Tibial artery (tissue), 4 donors: ENCODE measurements at regions not wholly inside any gene's neighbourhood (a gene's known extent, or its start where the extent isn't known, plus 50 kb on each side); places are given as distances from the start of the nearest gene placed in this dataset.
"Not testable (repeated sequence)": the region's sequence is repeated elsewhere in the genome, so short reads cannot be mapped to it uniquely, and the experiment has no call there.

Experiments used
- DNase-seq, 2 donors: peaks; one replicate each; pipeline ENCODE4 v3.0.0-alpha.2; 2019
- H3K27ac ChIP-seq, 2 donors: fragments of 200-600 bp; sonication (generic) in 1 of 2; 1 replicate in 1 of 2; 2 replicates in 1 of 2; pipeline ENCODE4 v1.5.1; 2018 to 2019; ENCODE audit warnings: mild to moderate bottlenecking in 1 of 2
- H3K27me3 ChIP-seq, 2 donors: fragments of 200-600 bp; sonication (generic) in 1 of 2; one replicate each; pipeline versions ENCODE4 v1.5.1 to v1.6.0; 2016 to 2019
- H3K36me3 ChIP-seq, 3 donors: fragments of 200-600 bp; sonication (generic) in 2 of 3; one replicate each; pipeline ENCODE4 v1.5.1; 2016 to 2019; ENCODE audit warnings: mild to moderate bottlenecking in 2 of 3
- H3K4me1 ChIP-seq, 4 donors: fragments of 200-600 bp; sonication (generic) in 2 of 4; 1 replicate in 3 of 4; 2 replicates in 1 of 4; pipeline ENCODE4 v1.5.1; 2016 to 2019
- H3K4me3 ChIP-seq, 2 donors: fragments of 200-600 bp; sonication (generic) in 1 of 2; 1 replicate in 1 of 2; 2 replicates in 1 of 2; pipeline ENCODE4 v1.5.1; 2018 to 2019; ENCODE audit warnings: mild to moderate bottlenecking in 2 of 2
- H3K9me3 ChIP-seq, 3 donors: fragments of 200-600 bp; sonication (generic) in 1 of 3; one replicate each; pipeline ENCODE4 v1.5.1; 2016 to 2019
- CTCF ChIP-seq, 2 experiments: fragments of 200-600 bp in 1 of 2; fragments of 450-650 bp in 1 of 2; IDR thresholded peaks; one replicate each; pipeline ENCODE4 v1.5.1; 2017 to 2019; ENCODE audit warnings: antibody characterized with exemption in 2 of 2, mild to moderate bottlenecking in 1 of 2, moderate library complexity in 1 of 2
- intact Hi-C: fragments of 100-400 bp; cut with DNase I; formaldehyde crosslinking; loops from one replicate; pipeline ENCODE4 v1.15.0; 2023; ENCODE audit warnings: low total_unique reads

DNA sequence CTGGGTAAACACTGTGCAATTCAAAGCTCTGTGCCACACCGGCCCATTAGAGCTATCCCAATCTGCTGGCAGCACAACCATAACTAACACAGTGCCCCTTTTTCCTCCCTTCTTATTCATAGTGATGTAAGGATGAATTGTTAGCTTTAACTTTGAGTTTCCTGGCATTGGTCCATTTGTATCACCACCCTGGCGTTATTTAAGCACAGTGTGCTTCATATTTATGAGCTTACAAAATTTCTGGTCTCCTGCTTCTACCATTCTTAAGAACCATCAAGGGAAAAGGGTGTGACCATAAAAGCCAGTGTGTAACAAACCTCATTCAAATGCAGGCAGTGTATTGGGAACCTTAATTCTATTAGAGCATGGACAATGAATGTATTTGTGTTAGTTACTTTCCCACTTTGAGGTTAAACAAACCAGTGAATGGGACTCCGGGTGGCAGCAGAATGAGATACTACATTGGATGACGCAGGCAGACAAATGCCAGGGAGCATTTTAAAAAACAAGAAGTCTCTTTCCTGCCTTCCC is 222.6 kb downstream of the TMEM161B start:
- Histone ChIP-seq H3K27me3 (no peaks in the 10 kb centered on the region), H3K4me3 (no peak overlapping the region), H3K36me3 (no peaks in the 10 kb centered on the region), H3K4me1 (no peaks in the 10 kb centered on the region), H3K9me3 (no peaks in the 10 kb centered on the region), H3K27ac (no peak overlapping the region)
- intact Hi-C loops: no loop called here
- no peak for DNase-seq
- no peak for TF ChIP-seq CTCF (IDR thresholded peaks at IDR 0.05)

DNA sequence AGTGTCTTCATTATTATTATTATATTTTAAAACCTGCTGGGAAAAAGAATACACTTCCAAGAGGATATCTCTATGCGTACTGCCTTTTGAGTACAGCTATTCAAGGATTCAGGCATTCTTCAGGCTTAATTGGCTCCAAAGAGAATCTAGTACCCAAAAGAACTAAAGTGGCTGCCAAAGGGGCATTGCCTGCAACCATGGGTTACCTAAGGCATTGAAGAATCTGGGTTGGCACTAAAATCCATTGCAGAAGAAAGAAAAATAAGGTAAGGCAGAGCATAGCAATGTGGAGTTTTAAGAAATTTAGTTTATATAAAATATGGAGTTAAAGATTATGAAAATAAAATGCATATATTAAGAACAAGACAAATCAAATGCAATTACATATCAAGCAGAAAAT is 223.5 kb downstream of the TMEM161B start:
- intact Hi-C loops: no loop called here

GRCh38 chr5:88034520-88034919 is 234.1 kb downstream of the TMEM161B start:
- no peak overlapping the region for H3K4me3 ChIP-seq
- no peak for TF ChIP-seq CTCF (IDR thresholded peaks at IDR 0.05)
- H3K27ac ChIP-seq: no peak overlapping the region
- H3K9me3 ChIP-seq: peaks cover 0 to 5% (median 0%) of the 10 kb centered on the region in 3 donors
- no peak for DNase-seq
- H3K4me1 ChIP-seq: no peaks in the 10 kb centered on the region
- intact Hi-C loops: no loop called here
- H3K36me3 ChIP-seq: no peaks in the 10 kb centered on the region
- no peaks in the 10 kb centered on the region for H3K27me3 ChIP-seq

More for the DNA sequence above, 223.5 kb downstream of the TMEM161B start:
- no peak for DNase-seq
- Histone ChIP-seq H3K4me3 (no peak overlapping the region), H3K27me3 (no peaks in the 10 kb centered on the region), H3K27ac (no peak overlapping the region), H3K4me1 (no peaks in the 10 kb centered on the region), H3K9me3 (no peaks in the 10 kb centered on the region), H3K36me3 (no peaks in the 10 kb centered on the region)
- no peak for TF ChIP-seq CTCF (IDR thresholded peaks at IDR 0.05)

DNA sequence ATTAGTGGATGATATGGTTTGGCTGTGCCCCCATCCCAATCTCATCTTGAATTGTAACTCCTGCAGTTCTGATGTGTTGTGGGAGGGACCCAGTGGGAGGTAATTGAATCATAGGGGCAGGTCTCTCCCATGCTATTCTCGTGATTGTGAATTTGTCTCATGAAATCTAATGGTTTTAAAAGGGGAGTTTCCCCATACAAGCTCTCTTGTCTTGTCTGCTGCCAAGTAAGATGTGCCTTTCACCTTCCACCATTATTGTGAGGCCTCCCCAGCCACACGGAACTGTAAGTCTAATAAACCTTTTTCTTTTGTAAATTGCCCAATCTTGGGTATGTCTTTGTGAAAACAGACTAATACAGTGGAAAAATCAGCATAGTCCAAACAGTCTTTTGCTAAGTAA is 235.5 kb downstream of the TMEM161B start:
- H3K27me3 ChIP-seq: no peaks in the 10 kb centered on the region
- no peaks in the 10 kb centered on the region for H3K36me3 ChIP-seq
- no peak for DNase-seq
- no peaks in the 10 kb centered on the region for H3K4me1 ChIP-seq
- H3K9me3 ChIP-seq: peaks cover 0 to 5% (median 0%) of the 10 kb centered on the region in 3 donors
- intact Hi-C loops: no loop called here
- H3K4me3 ChIP-seq: no peak overlapping the region
- no peak for TF ChIP-seq CTCF (IDR thresholded peaks at IDR 0.05)
- H3K27ac ChIP-seq: no peak overlapping the region

DNA sequence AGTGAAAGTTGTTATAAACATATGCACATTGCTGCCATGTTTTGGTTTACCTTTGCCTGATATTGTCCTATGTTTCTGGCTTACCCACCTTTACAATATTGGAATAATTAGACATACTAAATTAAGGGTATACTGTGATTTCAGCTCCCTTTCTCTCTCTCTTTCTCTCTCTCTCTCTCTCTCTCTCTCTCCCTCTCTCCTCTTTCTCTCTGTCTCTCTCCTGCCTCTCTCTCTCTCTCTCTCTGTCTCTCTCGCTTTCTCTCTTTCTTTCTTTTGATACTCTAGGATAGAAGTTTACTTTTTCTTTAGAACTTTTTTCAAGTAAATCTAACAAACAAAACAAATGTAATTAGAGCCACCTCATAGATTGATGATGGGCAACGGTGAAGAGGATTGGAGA is 239.6 kb downstream of the TMEM161B start:
- intact Hi-C loops: no loop called here
- H3K27me3 ChIP-seq: no peaks in the 10 kb centered on the region
- H3K4me1 ChIP-seq: no peaks in the 10 kb centered on the region
- no peaks in the 10 kb centered on the region for H3K9me3 ChIP-seq
- DNase-seq: no peak
- TF ChIP-seq CTCF (IDR thresholded peaks at IDR 0.05): no peak
- no peak overlapping the region for H3K4me3 ChIP-seq
- H3K27ac ChIP-seq: no peak overlapping the region
- H3K36me3 ChIP-seq: no peaks in the 10 kb centered on the region

DNA sequence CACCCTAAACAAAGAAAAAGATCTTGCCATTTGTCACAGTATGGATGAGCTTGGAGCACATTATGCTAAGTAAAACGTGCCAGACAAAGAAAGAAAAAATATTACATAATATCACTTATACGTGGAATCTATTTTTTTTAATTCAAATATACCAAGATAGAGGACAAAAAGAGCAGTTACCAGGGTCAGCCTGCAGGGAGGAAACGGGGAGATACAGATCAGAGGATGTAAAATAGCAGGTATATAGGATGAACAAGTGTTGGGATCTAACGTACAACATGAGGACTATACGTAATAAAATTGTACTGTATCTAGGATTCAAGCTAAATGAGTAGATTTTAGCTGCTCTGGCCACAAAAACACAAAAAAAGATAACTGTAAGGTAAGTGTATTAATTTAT is 247.5 kb downstream of the TMEM161B start:
- DNase-seq: no peak
- Histone ChIP-seq H3K27ac (no peak overlapping the region), H3K36me3 (no peaks in the 10 kb centered on the region), H3K9me3 (no peaks in the 10 kb centered on the region), H3K4me1 (no peaks in the 10 kb centered on the region), H3K4me3 (no peak overlapping the region), H3K27me3 (no peaks in the 10 kb centered on the region)
- intact Hi-C loops: no loop called here
- TF ChIP-seq CTCF (IDR thresholded peaks at IDR 0.05): no peak

DNA sequence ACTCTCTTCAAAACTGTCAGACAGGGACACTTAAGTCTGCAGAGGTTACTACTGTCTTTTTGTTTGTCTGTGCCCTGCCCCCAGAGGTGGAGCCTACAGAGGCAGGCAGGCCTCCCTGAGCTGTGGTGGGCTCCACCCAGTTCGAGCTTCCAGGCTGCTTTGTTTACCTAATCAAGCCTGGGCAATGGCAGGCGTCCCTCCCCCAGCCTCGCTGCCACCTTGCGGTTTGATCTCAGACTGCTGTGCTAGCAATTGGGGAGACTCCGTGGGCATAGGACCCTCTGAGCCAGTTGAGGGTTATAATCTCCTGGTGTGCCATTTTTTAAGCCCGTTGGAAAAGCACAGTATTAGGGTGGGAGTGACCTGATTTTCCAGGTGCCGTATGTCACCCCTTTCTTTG is 253.7 kb downstream of the TMEM161B start:
- H3K36me3 ChIP-seq, H3K4me1 ChIP-seq, H3K27ac ChIP-seq, H3K27me3 ChIP-seq, H3K9me3 ChIP-seq, H3K4me3 ChIP-seq, intact Hi-C loops, DNase-seq: not testable (repeated sequence)
